HG02973 (cell line): ENCODE measurements at regions not wholly inside any gene's neighbourhood (a gene's known extent, or its start where the extent isn't known, plus 50 kb on each side); places are given as distances from the start of the nearest gene placed in this dataset.
"Not testable (repeated sequence)": the region's sequence is repeated elsewhere in the genome, so short reads cannot be mapped to it uniquely, and the experiment has no call there.

ENCODE experiments used
- ATAC-seq: cut with Tn5 transposase; IDR thresholded peaks from one replicate; pipeline ENCODE4 v1.9.1; 2021; ENCODE audit warnings: moderate library complexity; ENCODE audit not compliant: unreplicated experiment

GRCh38 chr15:26037369-26037768 lies 174.2 kb upstream of the ATP10A start:
- ATAC-seq, result no peak

- no peak for ATAC-seq
These were observed 170.4 kb upstream of the ATP10A start for GRCh38 chr15:26033493-26033892.

GRCh38 chr15:26032162-26032846 lies 169.2 kb upstream of the ATP10A start:
- no peak for ATAC-seq

GRCh38 chr15:26029586-26029985 lies 166.5 kb upstream of the ATP10A start:
- not testable (repeated sequence) for ATAC-seq

GRCh38 chr15:26029146-26029545 lies 166.0 kb upstream of the ATP10A start:
- ATAC-seq, result no peak

GRCh38 chr15:26028086-26028740 lies 165.1 kb upstream of the ATP10A start:
- no peak for ATAC-seq

- not testable (repeated sequence) for ATAC-seq
These were observed 163.5 kb upstream of the ATP10A start for GRCh38 chr15:26026671-26027070.

- no peak for ATAC-seq
These were observed 161.1 kb upstream of the ATP10A start for GRCh38 chr15:26024241-26024640.

GRCh38 chr15:26023691-26024090 lies 160.6 kb upstream of the ATP10A start:
- no peak for ATAC-seq

- ATAC-seq, result no peak
These were observed 160.1 kb upstream of the ATP10A start for GRCh38 chr15:26023231-26023630.

- no peak for ATAC-seq
These were observed 157.7 kb upstream of the ATP10A start for GRCh38 chr15:26020871-26021270.

GRCh38 chr15:26017665-26018064 lies 154.5 kb upstream of the ATP10A start:
- no peak for ATAC-seq

- no peak for ATAC-seq
These were observed 152.5 kb upstream of the ATP10A start for GRCh38 chr15:26015516-26016075.

- no peak for ATAC-seq
These were observed 150.9 kb upstream of the ATP10A start for GRCh38 chr15:26013981-26014380.

GRCh38 chr15:26011916-26012315 lies 148.8 kb upstream of the ATP10A start:
- ATAC-seq, result no peak

- no peak for ATAC-seq
These were observed 144.0 kb upstream of the ATP10A start for GRCh38 chr15:26007151-26007550.

- no peak for ATAC-seq
These were observed 138.1 kb upstream of the ATP10A start for GRCh38 chr15:26001201-26001600.

- ATAC-seq, result no peak
These were observed 130.4 kb upstream of the ATP10A start for GRCh38 chr15:25993506-25993905.

GRCh38 chr15:25990220-25990619 lies 127.1 kb upstream of the ATP10A start:
- ATAC-seq, result no peak

GRCh38 chr15:25989327-25989726 lies 126.2 kb upstream of the ATP10A start:
- ATAC-seq, result no peak

- ATAC-seq, result not testable (repeated sequence)
These were observed 125.6 kb upstream of the ATP10A start for GRCh38 chr15:25988716-25989115.

GRCh38 chr15:25987638-25988037 lies 124.5 kb upstream of the ATP10A start:
- ATAC-seq, result no peak
